ENCODE measurements at regions not wholly inside any gene's neighbourhood (a gene's known extent, or its start where the extent isn't known, plus 50 kb on each side); places are given as distances from the start of the nearest gene placed in this dataset.

- TF ChIP-seq CTCF (conservative IDR thresholded peaks at IDR 0.05; ENCODE audit: low read depth, low read length) = no peak
- no peak for TF ChIP-seq EZH2 (IDR thresholded peaks at IDR 0.05; ENCODE audit: borderline replicate concordance, low read depth, low read length, poor library complexity, severe bottlenecking)
These were observed 345.7 kb downstream of the CNTN3 start for GRCh38 chr3:74268753-74269152.
